ENCODE measurements at regions not wholly inside any gene's neighbourhood (a gene's known extent, or its start where the extent isn't known, plus 50 kb on each side); places are given as distances from the start of the nearest gene placed in this dataset.
"Not testable (repeated sequence)": the region's sequence is repeated elsewhere in the genome, so short reads cannot be mapped to it uniquely, and the experiment has no call there.

GRCh38 chr9:65454034-65454433, 169.0 kb upstream of the FOXD4L5 start:
- not testable (repeated sequence) for DNase-seq (ENCODE audit: low read depth)

DNA sequence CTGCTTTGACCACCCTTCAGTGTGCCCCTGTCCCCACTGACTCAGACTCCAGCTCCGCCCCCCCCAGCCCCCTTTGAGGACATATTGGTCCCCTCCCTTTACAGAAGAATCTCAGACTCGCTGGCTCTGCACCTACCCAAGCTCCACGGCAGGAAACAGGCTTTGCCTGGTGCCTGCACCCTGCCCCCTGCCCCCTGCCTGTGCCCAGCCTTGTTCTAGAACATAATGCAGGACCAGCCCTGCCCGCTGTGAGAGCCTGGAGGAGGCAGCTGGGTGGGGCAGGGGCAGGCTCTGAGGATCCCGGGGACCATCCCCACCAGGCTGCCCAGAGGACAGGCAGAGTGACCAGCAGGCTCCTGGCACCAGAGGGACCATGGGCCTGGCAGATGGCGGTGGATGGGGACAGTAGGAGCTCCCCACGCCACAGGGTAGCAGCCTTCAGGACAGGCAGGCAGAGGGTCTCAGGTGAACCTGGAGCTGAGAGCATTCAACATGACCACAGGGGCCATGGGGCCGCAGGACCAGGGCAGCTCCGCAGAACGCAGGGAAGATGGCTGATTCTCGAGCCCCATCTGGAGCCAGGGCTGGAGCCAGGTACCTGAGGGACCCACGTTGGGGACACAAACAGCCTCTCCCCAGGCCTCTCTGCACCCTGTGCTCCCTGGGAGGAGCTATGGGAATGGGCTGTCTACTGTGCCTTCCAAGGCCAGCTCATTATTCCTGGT, 165.0 kb upstream of the FOXD4L5 start:
- not testable (repeated sequence) for DNase-seq (ENCODE audit: low read depth)

DNA sequence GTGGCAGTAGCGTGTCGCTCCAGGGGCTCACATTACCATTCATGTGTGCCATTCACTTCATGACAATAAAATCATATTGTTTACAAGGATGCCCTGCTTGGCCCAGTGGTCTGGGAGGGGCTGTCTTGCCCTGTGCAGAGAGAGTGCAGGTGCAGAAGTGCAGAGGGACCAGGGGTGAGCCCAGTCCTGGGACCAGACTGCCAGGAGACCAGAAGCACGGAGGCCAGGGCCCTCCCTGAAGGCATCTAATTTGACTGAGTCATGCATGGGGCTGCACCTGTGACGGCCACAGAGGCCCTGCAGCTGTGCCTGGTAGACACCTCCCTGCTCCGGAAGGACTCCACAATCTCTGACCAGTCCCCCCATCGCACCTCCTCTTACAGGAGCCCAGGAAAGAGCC, 164.4 kb upstream of the FOXD4L5 start:
- no peak for DNase-seq (ENCODE audit: low read depth)

DNA sequence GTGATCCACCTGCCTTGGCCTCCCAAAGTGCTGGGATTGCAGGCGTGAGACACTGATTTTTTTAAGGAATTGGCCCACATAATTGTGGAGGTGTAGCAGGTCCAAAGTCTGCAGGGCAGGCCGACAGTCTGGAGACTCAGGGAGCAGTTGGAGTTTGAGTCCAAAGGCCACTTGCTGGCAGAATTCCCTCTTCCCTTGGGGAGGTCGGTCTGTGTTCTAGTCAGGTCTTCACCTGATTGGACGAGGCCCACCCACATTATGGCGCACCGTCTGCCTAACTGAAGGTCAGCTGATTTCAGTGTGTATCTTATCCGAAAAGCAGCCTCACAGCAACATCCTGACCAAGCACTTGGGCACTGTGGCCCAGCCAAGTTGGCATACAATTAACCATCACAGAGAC, 162.1 kb upstream of the FOXD4L5 start:
- not testable (repeated sequence) for DNase-seq (ENCODE audit: low read depth)

- DNase-seq (ENCODE audit: low read depth), result not testable (repeated sequence)
Observed at GRCh38 chr9:65445991-65446390, 161.0 kb upstream of the FOXD4L5 start.

- DNase-seq (ENCODE audit: low read depth), result no peak
Observed at GRCh38 chr9:65444943-65445342, 159.9 kb upstream of the FOXD4L5 start.

DNA sequence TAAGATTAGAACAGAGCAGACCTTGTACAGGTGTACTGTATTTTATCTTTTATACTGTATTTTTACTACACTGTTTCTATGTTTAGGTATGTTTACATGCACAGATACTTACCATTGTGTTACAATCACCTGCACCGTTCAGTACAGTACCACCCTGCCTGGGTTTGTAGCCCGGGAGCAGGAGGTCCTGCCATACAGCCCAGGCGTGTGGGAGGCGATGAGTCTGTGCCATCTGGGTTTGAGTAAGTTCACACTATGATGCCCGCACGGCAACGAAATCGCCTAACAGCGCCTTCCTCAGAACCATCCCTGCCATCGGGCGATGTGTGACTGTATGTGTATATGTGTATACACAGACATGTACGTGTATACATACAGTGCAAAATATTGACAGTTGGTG, 157.1 kb upstream of the FOXD4L5 start:
- DNase-seq (ENCODE audit: low read depth), result not testable (repeated sequence)

DNA sequence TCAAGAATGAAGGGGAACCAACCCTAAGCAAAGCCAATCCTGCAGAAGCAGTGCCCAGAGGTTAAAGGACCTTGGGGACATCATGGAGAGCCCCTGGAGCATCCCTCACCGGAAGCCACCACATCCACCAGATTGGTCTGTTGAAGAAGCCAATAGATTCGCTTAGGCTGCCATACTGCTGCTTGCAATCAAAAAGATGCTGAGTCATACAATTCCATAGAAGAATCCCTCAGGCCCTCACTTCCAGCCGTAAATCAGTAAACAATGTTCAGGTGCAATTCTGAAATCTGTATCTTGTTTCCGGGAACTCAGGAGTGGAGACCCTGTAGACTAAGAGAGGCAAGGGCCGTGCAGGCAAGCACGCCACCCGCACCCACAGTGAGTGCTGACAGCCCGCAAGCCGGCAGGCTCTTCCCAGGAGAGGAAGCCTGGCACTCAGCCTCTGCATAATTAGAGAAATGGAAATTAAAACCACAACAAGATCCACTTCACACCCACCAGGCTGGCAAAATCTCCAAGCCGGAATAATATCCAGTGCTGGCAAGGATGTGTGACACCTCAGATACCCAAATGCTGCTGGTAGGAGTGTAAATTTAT, 156.4 kb upstream of the FOXD4L5 start:
- not testable (repeated sequence) for DNase-seq (ENCODE audit: low read depth)

- no peak for DNase-seq (ENCODE audit: low read depth)
Observed at GRCh38 chr9:65437724-65438123, 152.7 kb upstream of the FOXD4L5 start.

- DNase-seq (ENCODE audit: low read depth), result no peak
Observed at GRCh38 chr9:65435464-65435863, 150.5 kb upstream of the FOXD4L5 start.

- no peak for DNase-seq (ENCODE audit: low read depth)
Observed at GRCh38 chr9:65432722-65433323, 147.8 kb upstream of the FOXD4L5 start.

GRCh38 chr9:65432051-65432450, 147.0 kb upstream of the FOXD4L5 start:
- DNase-seq (ENCODE audit: low read depth), result no peak

DNA sequence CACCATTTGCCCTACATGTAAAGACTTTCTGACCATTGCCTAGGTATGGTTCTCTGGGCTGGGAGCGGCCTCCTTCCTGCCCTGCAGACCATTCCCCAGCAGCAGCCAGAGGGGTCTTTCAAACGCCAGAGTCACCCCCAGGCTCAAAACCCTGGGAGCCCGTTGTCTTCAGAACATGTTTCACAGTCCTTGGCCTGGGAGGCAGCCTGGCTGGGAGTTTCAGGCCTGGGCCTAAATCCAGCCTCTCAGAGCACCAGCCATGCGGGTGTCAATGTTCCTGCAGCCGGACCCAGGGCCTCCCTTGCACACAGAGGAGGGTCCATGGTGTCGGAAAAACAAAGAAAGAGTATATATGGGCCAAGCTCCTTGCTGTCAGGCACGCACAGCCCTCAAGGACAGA, 145.2 kb upstream of the FOXD4L5 start:
- DNase-seq (ENCODE audit: low read depth), result no peak

GRCh38 chr9:65427361-65427760, 142.4 kb upstream of the FOXD4L5 start:
- DNase-seq (ENCODE audit: low read depth), result not testable (repeated sequence)

DNA sequence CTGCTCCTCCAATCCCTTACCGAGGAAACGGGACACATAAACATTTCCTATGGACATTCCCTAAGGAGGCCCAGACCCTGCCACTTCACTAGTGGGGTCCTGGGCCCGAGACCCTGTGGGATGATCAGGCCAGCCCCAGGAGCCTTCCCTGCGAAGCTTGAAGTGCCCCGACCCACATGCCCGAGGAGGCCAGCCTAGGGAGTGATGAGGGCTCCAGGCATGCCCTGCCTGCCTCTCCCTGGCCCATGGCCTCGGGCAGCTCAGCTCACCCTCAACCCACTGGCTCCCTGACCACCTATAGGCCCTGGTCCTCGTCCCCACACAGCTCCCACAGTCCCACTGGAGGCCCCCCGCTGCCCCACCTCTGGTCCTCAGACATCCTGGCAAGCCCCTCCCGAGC, 141.8 kb upstream of the FOXD4L5 start:
- DNase-seq (ENCODE audit: low read depth), result not testable (repeated sequence)

- DNase-seq (ENCODE audit: low read depth), result no peak
Observed at GRCh38 chr9:65426231-65426630, 141.2 kb upstream of the FOXD4L5 start.

- DNase-seq (ENCODE audit: low read depth), result not testable (repeated sequence)
Observed at GRCh38 chr9:65425183-65425582, 140.2 kb upstream of the FOXD4L5 start.

- not testable (repeated sequence) for DNase-seq (ENCODE audit: low read depth)
Observed at GRCh38 chr9:65424437-65424984, 139.5 kb upstream of the FOXD4L5 start.

DNA sequence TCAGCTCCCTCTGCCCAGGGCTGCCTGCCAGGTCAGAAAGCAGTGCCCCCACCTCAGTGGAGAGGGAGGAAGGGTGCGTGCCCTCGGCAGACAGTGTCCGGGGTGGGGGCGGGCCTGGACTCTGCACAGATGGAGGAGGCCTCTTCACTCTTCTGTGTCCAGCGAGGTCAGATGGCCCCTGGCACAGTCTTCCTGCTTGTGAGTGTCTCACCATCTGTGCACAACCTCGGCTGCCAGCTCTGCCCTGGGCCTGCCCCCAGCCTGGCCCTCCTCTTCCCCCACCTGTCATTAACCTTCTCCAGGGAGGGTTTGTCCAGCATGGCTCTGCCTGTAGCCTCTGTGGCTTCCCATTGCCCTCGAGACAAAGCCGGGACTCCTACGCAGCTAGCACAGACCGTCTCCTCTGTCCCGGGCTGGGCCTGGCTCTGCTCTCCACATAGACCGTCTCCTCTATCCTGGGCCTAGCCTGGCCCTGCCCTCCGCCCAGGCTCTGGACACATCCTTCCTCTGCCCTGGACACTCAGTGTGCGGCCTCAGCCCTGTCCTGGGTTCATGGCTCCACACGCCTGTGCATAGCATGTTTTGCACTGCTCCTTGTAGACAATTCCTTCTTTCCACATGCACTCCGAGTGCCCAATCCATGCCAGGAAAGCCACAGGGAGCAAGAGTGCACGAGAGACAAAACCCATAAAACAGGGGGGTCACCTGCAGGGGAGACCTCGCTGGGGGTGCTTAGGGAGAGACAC, 138.9 kb upstream of the FOXD4L5 start:
- not testable (repeated sequence) for DNase-seq (ENCODE audit: low read depth)

GRCh38 chr9:65422966-65423690, 138.1 kb upstream of the FOXD4L5 start:
- not testable (repeated sequence) for DNase-seq (ENCODE audit: low read depth)

DNA sequence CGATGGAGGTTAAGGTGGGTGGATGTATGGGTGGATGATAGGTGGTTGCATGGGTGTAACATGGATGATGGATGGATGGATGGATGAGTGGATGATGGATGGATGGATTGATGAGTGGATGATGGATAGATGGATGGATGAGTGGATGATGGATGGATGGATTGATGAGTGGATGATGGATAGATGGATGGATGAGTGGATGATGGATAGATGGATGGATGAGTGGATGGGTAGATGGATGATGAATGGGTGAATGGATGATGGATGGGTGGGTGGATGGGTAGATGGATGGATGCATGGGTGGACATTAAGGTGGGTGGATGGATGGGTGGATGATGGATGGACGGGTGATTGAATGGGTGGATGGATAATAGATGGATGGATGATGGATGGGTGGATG, 136.5 kb upstream of the FOXD4L5 start:
- DNase-seq (ENCODE audit: low read depth), result not testable (repeated sequence)

DNA sequence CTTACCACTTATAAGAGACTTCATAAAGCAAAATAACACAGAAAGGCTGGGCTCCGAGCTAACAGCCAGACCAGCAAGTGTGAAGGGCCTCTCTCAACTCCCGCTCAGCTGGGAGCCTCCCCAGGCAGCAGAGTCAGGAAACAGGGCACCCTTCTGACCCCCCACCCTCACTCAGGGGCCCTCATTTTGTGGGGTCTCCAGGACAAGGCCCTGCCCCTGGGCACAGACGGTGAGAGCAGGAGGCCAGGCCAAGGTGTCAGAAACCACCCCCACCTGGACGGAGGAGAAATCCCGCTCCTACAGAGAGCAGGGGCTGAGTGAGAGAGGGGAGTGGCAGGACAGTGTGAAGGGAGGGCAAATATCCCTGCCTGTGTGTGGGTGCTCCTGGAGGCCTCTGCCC, 135.8 kb upstream of the FOXD4L5 start:
- no peak for DNase-seq (ENCODE audit: low read depth)
